ENCODE measurements at regions not wholly inside any gene's neighbourhood (a gene's known extent, or its start where the extent isn't known, plus 50 kb on each side); places are given as distances from the start of the nearest gene placed in this dataset.

DNA sequence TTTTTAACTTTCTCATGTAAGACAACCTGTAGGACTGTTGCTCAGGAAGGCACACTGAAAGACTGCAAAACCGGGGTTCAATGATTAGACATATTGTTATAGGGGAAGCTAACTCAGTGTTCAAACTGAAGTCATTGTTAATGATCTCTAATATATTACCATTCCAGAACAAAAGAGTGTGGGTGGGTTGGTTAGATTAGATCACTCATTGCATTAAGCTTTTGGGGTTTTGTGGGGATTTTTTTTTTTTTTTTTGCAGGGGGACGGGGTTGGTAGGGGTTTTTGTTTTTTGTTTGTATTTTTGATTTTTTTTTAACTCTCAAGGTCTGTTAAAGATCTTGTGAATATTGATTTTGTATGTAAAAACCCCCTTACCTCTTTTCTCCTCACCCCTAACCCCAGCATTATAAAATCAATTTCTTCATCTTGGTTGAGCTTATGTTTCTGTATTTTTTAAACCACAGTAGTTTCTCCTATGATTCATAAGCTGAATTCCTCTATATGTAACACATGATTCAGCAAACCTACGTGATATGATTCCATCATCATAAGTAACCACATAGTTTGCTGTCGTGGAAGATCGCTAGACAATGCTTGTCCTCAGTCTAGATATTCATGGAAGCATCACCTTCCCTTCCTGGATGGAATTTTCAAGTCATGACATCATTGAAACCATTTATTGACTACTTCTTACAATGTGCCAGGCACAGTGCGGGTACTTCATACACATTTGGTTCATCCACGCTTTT is 544.1 kb upstream of the MDFIC2 start:
- no peak for TF ChIP-seq POLR2A (IDR thresholded peaks at IDR 0.05; ENCODE audit: low read depth, low read length)
- no peak for TF ChIP-seq POLR2AphosphoS5 (IDR thresholded peaks at IDR 0.05; ENCODE audit: low read depth, low read length)
- TF ChIP-seq TAF1 (IDR thresholded peaks at IDR 0.05; ENCODE audit: borderline replicate concordance, low read depth, low read length), result no peak
